ENCODE measurements at regions not wholly inside any gene's neighbourhood (a gene's known extent, or its start where the extent isn't known, plus 50 kb on each side); places are given as distances from the start of the nearest gene placed in this dataset.

- CTCF ChIA-PET: no interaction called here
- POLR2A ChIA-PET: no interaction called here
- no peak for TF ChIP-seq TARDBP (IDR thresholded peaks at IDR 0.05)
- TF ChIP-seq FOXA1 (IDR thresholded peaks at IDR 0.05): no peak
- no peak for TF ChIP-seq BHLHE40 (IDR thresholded peaks at IDR 0.05; ENCODE audit: borderline replicate concordance)
- TF ChIP-seq SUZ12 (IDR thresholded peaks at IDR 0.05): no peak
- no peak for TF ChIP-seq FOXM1 (IDR thresholded peaks at IDR 0.05; ENCODE audit: borderline replicate concordance)
- no peak for DNase-seq (ENCODE audit: extremely low spot score)
Measured at GRCh38 chr4:55175779-55176231, 50.4 kb upstream of the KDR start.

GRCh38 chr4:55176497-55176896 is 51.1 kb upstream of the KDR start:
- TF ChIP-seq FOXK2 (IDR thresholded peaks at IDR 0.05) (no peak), SUZ12 (IDR thresholded peaks at IDR 0.05) (no peak), NFRKB (IDR thresholded peaks at IDR 0.05) (no peak), TARDBP (IDR thresholded peaks at IDR 0.05) (no peak), ELF4 (IDR thresholded peaks at IDR 0.05) (no peak), LEF1 (IDR thresholded peaks at IDR 0.05; ENCODE audit: borderline replicate concordance) (no peak), HDGF (IDR thresholded peaks at IDR 0.05; ENCODE audit: borderline replicate concordance) (no peak), PKNOX1 (IDR thresholded peaks at IDR 0.05) (no peak), L3MBTL2 (conservative IDR thresholded peaks at IDR 0.05) (no peak), FOXA1 (IDR thresholded peaks at IDR 0.05) (no peak), FOXM1 (IDR thresholded peaks at IDR 0.05; ENCODE audit: borderline replicate concordance) (no peak), BHLHE40 (IDR thresholded peaks at IDR 0.05; ENCODE audit: borderline replicate concordance) (no peak), ARNT (IDR thresholded peaks at IDR 0.05) (no peak), ZNF384 (IDR thresholded peaks at IDR 0.05) (no peak), SP1 (IDR thresholded peaks at IDR 0.05) (no peak), CTBP1 (IDR thresholded peaks at IDR 0.05; ENCODE audit: borderline replicate concordance) (no peak)
- no peak for DNase-seq (ENCODE audit: extremely low spot score)
- ChIA-PET CTCF (no interaction called here), POLR2A (no interaction called here)

- CTCF ChIA-PET: no interaction called here
- POLR2A ChIA-PET: no interaction called here
- TF ChIP-seq FOXK2 (IDR thresholded peaks at IDR 0.05): no peak
- no peak for TF ChIP-seq CTBP1 (IDR thresholded peaks at IDR 0.05; ENCODE audit: borderline replicate concordance)
- TF ChIP-seq FOXM1 (IDR thresholded peaks at IDR 0.05; ENCODE audit: borderline replicate concordance): no peak
- no peak for TF ChIP-seq SUZ12 (IDR thresholded peaks at IDR 0.05)
- TF ChIP-seq HDGF (IDR thresholded peaks at IDR 0.05; ENCODE audit: borderline replicate concordance): no peak
- no peak for TF ChIP-seq ZNF384 (IDR thresholded peaks at IDR 0.05)
- no peak for TF ChIP-seq BHLHE40 (IDR thresholded peaks at IDR 0.05; ENCODE audit: borderline replicate concordance)
- TF ChIP-seq PKNOX1 (IDR thresholded peaks at IDR 0.05): no peak
- TF ChIP-seq L3MBTL2 (conservative IDR thresholded peaks at IDR 0.05): no peak
- TF ChIP-seq LEF1 (IDR thresholded peaks at IDR 0.05; ENCODE audit: borderline replicate concordance): no peak
- TF ChIP-seq ELF4 (IDR thresholded peaks at IDR 0.05): no peak
- no peak for TF ChIP-seq NFRKB (IDR thresholded peaks at IDR 0.05)
- no peak for TF ChIP-seq SP1 (IDR thresholded peaks at IDR 0.05)
- no peak for TF ChIP-seq FOXA1 (IDR thresholded peaks at IDR 0.05)
- no peak for TF ChIP-seq ARNT (IDR thresholded peaks at IDR 0.05)
- TF ChIP-seq TARDBP (IDR thresholded peaks at IDR 0.05): no peak
- no peak for DNase-seq (ENCODE audit: extremely low spot score)
Measured at GRCh38 chr4:55177461-55177860, 52.1 kb upstream of the KDR start.

GRCh38 chr4:55178226-55179005 is 53.0 kb upstream of the KDR start:
- CTCF ChIA-PET: no interaction called here
- DNase-seq (ENCODE audit: extremely low spot score): no peak
- TF ChIP-seq LEF1 (IDR thresholded peaks at IDR 0.05; ENCODE audit: borderline replicate concordance) (no peak), FOXK2 (IDR thresholded peaks at IDR 0.05) (no peak), CTBP1 (IDR thresholded peaks at IDR 0.05; ENCODE audit: borderline replicate concordance) (no peak)
- POLR2A ChIA-PET: no interaction called here

- CTCF ChIA-PET: interaction anchor here (0.6 kb wide), 1 partner anchor 52 kb away, joined by 3 read pairs; no protein-coding TSS in a partner anchor
- peak; percentile 35 for DNase-seq (ENCODE audit: extremely low spot score)
Measured at GRCh38 chr4:55181010-55182005, 55.9 kb upstream of the KDR start.

More at GRCh38 chr4:55181010-55182005, 55.9 kb upstream of the KDR start:
- POLR2A ChIA-PET: no interaction called here
- TF ChIP-seq FOXA1 (IDR thresholded peaks at IDR 0.05) (no peak), HDGF (IDR thresholded peaks at IDR 0.05; ENCODE audit: borderline replicate concordance) (no peak), LEF1 (IDR thresholded peaks at IDR 0.05; ENCODE audit: borderline replicate concordance) (no peak), L3MBTL2 (conservative IDR thresholded peaks at IDR 0.05) (no peak), TARDBP (IDR thresholded peaks at IDR 0.05) (no peak), FOXM1 (IDR thresholded peaks at IDR 0.05; ENCODE audit: borderline replicate concordance) (no peak), FOXK2 (IDR thresholded peaks at IDR 0.05) (no peak), ZNF384 (IDR thresholded peaks at IDR 0.05) (no peak), ELF4 (IDR thresholded peaks at IDR 0.05) (no peak), NFRKB (IDR thresholded peaks at IDR 0.05) (no peak), SP1 (IDR thresholded peaks at IDR 0.05) (no peak), ARNT (IDR thresholded peaks at IDR 0.05) (no peak)

All from HEK293T (cell line).